ENCODE measurements at regions not wholly inside any gene's neighbourhood (a gene's known extent, or its start where the extent isn't known, plus 50 kb on each side); places are given as distances from the start of the nearest gene placed in this dataset.

DNA sequence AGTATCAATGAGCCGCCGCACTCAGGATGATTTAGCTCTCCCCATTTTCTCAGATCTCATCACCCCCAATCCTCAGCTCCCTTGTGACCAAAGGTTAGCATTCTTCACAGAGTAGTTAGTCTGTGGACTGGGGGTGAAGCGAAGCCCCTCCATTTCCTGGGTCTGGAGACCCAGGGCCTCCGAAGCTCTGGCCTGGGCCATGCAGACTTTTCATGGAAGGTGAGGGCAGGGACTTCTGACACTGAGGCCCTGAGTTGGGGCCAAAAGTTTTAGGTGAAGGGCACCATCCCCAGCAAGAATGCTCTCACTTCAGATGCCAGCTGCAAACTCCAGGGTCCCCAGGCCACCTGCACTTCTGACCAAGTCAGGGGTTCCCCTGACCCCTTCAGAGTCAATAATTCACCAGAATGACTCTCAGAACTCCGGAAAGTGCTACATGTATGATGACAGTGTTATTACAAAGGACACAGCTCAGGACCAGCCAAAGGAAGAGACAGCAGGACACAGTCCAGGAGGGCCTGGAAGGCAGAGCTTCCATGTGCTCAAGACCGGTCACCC, 65.7 kb upstream of the DUSP22 start:
- intact Hi-C loops (cut with micrococcal nuclease) = no loop called here
- H3K9ac ChIP-seq (ENCODE audit: low read length) = no peak overlapping the region
- no peaks in the 10 kb centered on the region for H4K20me1 ChIP-seq (ENCODE audit: low read length)
- H3K4me3 ChIP-seq (ENCODE audit: low read length) = no peak overlapping the region
- no peaks in the 10 kb centered on the region for H3K27me3 ChIP-seq (ENCODE audit: low read length)
- no peaks in the 10 kb centered on the region for H3K9me3 ChIP-seq (ENCODE audit: low read length)
- POLR2A ChIA-PET (ENCODE audit: unreplicated experiment) = no interaction called here
- H3K4me1 ChIP-seq (ENCODE audit: insufficient read depth, low read length) = peaks cover 45% of the 10 kb centered on the region
- H3K79me2 ChIP-seq (ENCODE audit: low read length) = no peaks in the 10 kb centered on the region
- no peak overlapping the region for H2AFZ ChIP-seq (ENCODE audit: low read length)
- no peak overlapping the region for H3K4me2 ChIP-seq (ENCODE audit: low read length)
- no TSS peak for BruUV-seq (replicated peaks)
- no peaks in the 10 kb centered on the region for H3K9me2 ChIP-seq (replicated peaks; ENCODE audit: low read length)
- no peak overlapping the region; the same call in 1 of the 2 replicates for H3K27ac ChIP-seq (ENCODE audit: low read length)
- CTCF ChIA-PET = no interaction called here
- no peaks in the 10 kb centered on the region for H3K36me3 ChIP-seq (ENCODE audit: low read depth, low read length)
- H3F3A ChIP-seq (ENCODE audit: low read length, unreplicated experiment) = no peaks in the 10 kb centered on the region
- no peak for DNase-seq
- ATAC-seq = no peak
- TF ChIP-seq EZH2 (IDR thresholded peaks at IDR 0.05; ENCODE audit: low read length, unreplicated experiment) (no peak), EZH2phosphoT487 (IDR thresholded peaks at IDR 0.05; ENCODE audit: borderline replicate concordance, low read length) (no peak)
- TF ChIP-seq, protein P1, sequence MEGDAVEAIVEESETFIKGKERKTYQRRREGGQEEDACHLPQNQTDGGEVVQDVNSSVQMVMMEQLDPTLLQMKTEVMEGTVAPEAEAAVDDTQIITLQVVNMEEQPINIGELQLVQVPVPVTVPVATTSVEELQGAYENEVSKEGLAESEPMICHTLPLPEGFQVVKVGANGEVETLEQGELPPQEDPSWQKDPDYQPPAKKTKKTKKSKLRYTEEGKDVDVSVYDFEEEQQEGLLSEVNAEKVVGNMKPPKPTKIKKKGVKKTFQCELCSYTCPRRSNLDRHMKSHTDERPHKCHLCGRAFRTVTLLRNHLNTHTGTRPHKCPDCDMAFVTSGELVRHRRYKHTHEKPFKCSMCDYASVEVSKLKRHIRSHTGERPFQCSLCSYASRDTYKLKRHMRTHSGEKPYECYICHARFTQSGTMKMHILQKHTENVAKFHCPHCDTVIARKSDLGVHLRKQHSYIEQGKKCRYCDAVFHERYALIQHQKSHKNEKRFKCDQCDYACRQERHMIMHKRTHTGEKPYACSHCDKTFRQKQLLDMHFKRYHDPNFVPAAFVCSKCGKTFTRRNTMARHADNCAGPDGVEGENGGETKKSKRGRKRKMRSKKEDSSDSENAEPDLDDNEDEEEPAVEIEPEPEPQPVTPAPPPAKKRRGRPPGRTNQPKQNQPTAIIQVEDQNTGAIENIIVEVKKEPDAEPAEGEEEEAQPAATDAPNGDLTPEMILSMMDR (conservative IDR thresholded peaks at IDR 0.05; ENCODE audit: low read depth, low read length) = no peak

DNA sequence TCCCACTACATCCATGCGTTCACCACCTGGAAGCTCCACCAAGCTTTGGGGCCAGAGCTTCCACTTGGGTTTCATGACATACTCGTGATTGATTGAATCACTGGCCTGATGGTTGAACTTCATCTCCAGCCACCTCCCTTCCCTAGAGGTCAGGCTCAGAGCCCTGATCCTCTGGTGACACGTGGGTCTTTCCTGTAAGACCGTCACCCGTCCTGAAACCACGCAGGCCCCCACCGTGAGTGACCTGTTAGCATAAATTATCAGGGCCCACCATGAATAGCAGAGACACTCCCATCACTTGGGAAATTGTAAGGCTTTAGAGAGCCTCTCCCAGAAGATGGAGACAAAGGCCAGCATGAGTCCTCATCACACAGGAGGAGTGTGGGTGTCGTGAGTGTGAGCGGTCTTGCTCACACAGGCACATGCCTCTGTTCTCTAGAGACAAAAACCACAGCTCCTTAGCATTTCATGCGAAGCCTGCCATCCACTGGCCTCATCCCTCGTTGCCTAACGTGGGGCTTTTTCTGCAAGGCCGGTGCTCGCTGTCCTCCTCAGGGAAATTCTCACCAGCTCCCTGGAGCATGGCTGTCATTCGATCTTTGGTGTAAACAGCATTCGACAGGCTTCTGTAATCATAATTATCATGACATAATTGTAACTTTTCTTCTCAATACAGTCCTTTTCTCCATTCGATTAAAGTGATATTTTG, 65.1 kb upstream of the DUSP22 start:
- Histone ChIP-seq H3K27ac (ENCODE audit: low read length) (no peak overlapping the region), H3K79me2 (ENCODE audit: low read length) (no peaks in the 10 kb centered on the region), H3K4me1 (ENCODE audit: insufficient read depth, low read length) (peaks cover 39% of the 10 kb centered on the region), H3K4me3 (ENCODE audit: low read length) (no peak overlapping the region), H3K36me3 (ENCODE audit: low read depth, low read length) (no peaks in the 10 kb centered on the region), H4K20me1 (ENCODE audit: low read length) (no peaks in the 10 kb centered on the region), H3F3A (ENCODE audit: low read length, unreplicated experiment) (no peaks in the 10 kb centered on the region), H3K9ac (ENCODE audit: low read length) (no peak overlapping the region), H3K9me3 (ENCODE audit: low read length) (no peaks in the 10 kb centered on the region), H3K27me3 (ENCODE audit: low read length) (no peaks in the 10 kb centered on the region), H2AFZ (ENCODE audit: low read length) (no peak overlapping the region), H3K9me2 (replicated peaks; ENCODE audit: low read length) (no peaks in the 10 kb centered on the region), H3K4me2 (ENCODE audit: low read length) (no peak overlapping the region)
- TF ChIP-seq EZH2phosphoT487 (IDR thresholded peaks at IDR 0.05; ENCODE audit: borderline replicate concordance, low read length) (no peak), EZH2 (IDR thresholded peaks at IDR 0.05; ENCODE audit: low read length, unreplicated experiment) (no peak)
- TF ChIP-seq, protein P1 (conservative IDR thresholded peaks at IDR 0.05; ENCODE audit: low read depth, low read length) = no peak
- POLR2A ChIA-PET (ENCODE audit: unreplicated experiment) = no interaction called here
- CTCF ChIA-PET = no interaction called here
- DNase-seq (no peak), ATAC-seq (no peak)
- intact Hi-C loops (cut with micrococcal nuclease) = no loop called here
- BruUV-seq (replicated peaks) = no TSS peak

DNA sequence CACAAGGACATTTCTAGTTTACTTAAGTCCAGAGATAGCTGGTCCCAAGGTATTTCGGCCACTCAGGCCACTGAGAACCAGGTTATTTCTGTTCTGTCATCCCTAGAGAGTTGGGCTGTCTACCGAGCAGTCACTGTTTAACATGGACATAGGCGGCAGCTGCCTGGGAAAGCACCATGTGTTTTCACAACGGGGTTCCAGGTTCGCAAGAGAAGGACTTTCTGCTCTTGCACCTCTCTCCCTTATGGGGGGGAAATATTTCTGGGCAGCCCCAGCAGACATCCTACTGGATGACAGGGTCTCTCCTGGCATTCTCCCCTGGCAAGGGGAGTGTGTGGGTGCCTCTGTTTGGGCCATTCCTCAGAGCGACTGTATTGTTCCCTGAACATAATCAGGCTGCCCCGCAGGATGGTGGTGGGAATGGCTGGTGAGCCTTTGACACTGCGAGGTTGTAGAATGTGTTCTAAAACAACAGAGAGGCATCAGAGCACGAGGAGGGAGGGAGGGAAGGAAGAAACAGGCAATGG, 64.4 kb upstream of the DUSP22 start:
- intact Hi-C loops (cut with micrococcal nuclease) = no loop called here
- no peaks in the 10 kb centered on the region for H3K79me2 ChIP-seq (ENCODE audit: low read length)
- H3K4me1 ChIP-seq (ENCODE audit: insufficient read depth, low read length) = peaks cover 34% of the 10 kb centered on the region
- no TSS peak for BruUV-seq (replicated peaks)
- H4K20me1 ChIP-seq (ENCODE audit: low read length) = no peaks in the 10 kb centered on the region
- no peaks in the 10 kb centered on the region for H3K9me3 ChIP-seq (ENCODE audit: low read length)
- H3K9ac ChIP-seq (ENCODE audit: low read length) = no peak overlapping the region
- no peaks in the 10 kb centered on the region for H3K9me2 ChIP-seq (replicated peaks; ENCODE audit: low read length)
- no peak overlapping the region for H3K27ac ChIP-seq (ENCODE audit: low read length)
- CTCF ChIA-PET = no interaction called here
- POLR2A ChIA-PET (ENCODE audit: unreplicated experiment) = no interaction called here
- no peak for TF ChIP-seq EZH2phosphoT487 (IDR thresholded peaks at IDR 0.05; ENCODE audit: borderline replicate concordance, low read length)
- TF ChIP-seq, protein P1 (conservative IDR thresholded peaks at IDR 0.05; ENCODE audit: low read depth, low read length) = no peak
- no peak for TF ChIP-seq EZH2 (IDR thresholded peaks at IDR 0.05; ENCODE audit: low read length, unreplicated experiment)
- H2AFZ ChIP-seq (ENCODE audit: low read length) = no peak overlapping the region
- no peak for ATAC-seq
- no peak for DNase-seq
- no peak overlapping the region for H3K4me2 ChIP-seq (ENCODE audit: low read length)
- no peak overlapping the region for H3K4me3 ChIP-seq (ENCODE audit: low read length)
- no peaks in the 10 kb centered on the region for H3K27me3 ChIP-seq (ENCODE audit: low read length)
- no peaks in the 10 kb centered on the region for H3F3A ChIP-seq (ENCODE audit: low read length, unreplicated experiment)
- H3K36me3 ChIP-seq (ENCODE audit: low read depth, low read length) = no peaks in the 10 kb centered on the region
